Large intestine (tissue), 3 donors: ENCODE measurements at regions not wholly inside any gene's neighbourhood (a gene's known extent, or its start where the extent isn't known, plus 50 kb on each side); places are given as distances from the start of the nearest gene placed in this dataset.

ENCODE experiments used
- DNase-seq, 2 donors: peaks; one replicate each; pipeline versions ENCODE4 v3.0.0 to v3.0.0-alpha.2; 2013
- H3K27ac ChIP-seq: one replicate; pipeline ENCODE4 v1.5.1; 2013; ENCODE audit warnings: low read length
- H3K27me3 ChIP-seq: 2 replicates; pipeline ENCODE4 v1.6.1; 2013; ENCODE audit warnings: low read length; ENCODE audit not compliant: control insufficient read depth, insufficient read depth
- H3K36me3 ChIP-seq: 2 replicates; pipeline ENCODE4 v1.6.1; 2013; ENCODE audit warnings: low read length; ENCODE audit not compliant: control insufficient read depth, insufficient read depth
- H3K4me1 ChIP-seq: one replicate; pipeline ENCODE4 v1.6.1; 2013; ENCODE audit warnings: low read length; ENCODE audit not compliant: control insufficient read depth, insufficient read depth
- H3K4me3 ChIP-seq: one replicate; pipeline ENCODE4 v1.5.1; 2013; ENCODE audit warnings: low read length
- H3K9me3 ChIP-seq: one replicate; pipeline ENCODE4 v1.6.1; 2013; ENCODE audit warnings: mild to moderate bottlenecking, low read depth, low read length, moderate library complexity; ENCODE audit not compliant: control insufficient read depth
- WGBS: methylation state at CpG from one replicate; pipeline ENCODE4 v1.1.5; 2013; ENCODE audit warnings: low lambda C conversion rate; ENCODE audit not compliant: insufficient coverage; 5-methylcytosine and 5-hydroxymethylcytosine counted together

DNA sequence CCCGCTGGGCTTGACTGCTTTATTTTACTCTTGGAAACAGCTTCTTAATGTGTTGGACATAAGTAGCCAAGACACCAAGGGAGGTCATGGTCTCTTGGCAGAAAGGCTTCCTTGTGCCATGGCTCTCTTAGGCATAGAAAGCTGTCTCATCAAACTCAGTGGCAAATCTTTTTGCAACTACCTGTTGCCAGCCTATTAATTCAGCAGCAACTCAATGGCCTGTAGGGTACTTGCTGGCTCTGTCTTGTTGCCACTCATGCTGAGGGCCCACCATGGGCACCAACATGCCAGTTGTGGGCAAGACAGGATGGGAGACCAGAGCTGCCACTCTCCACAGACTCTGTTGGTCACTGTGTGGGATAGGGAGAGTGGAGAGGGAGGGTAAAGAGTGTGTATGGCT lies 1209.4 kb downstream of the UQCRFS1 start:
- no peak overlapping the region for H3K4me3 ChIP-seq
- WGBS: no CpG with 5 or more reads among the region's 1 CpG
- H3K4me1 ChIP-seq: no peaks in the 10 kb centered on the region
- no peak for DNase-seq
- no peaks in the 10 kb centered on the region for H3K36me3 ChIP-seq
- no peaks in the 10 kb centered on the region for H3K27me3 ChIP-seq
- no peak overlapping the region for H3K27ac ChIP-seq
- no peaks in the 10 kb centered on the region for H3K9me3 ChIP-seq

DNA sequence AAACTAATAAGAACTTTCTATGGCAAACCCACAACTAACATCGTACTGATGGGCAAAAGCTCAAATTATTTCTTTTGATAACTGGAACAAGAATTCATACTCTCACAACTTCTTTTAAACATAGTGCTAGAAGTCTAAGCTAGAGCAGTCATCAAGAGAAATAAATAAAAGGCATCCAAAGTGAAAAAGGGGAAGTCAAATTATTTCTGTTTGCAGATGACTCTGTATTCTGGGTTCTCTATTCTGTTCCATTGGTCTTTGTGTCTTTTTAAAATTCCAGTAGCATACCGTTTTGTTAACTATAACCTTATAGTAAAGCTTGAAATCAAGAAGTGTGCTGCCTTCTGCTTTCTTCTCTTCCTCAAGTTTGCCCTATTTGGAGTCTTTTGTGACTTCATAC lies 1215.9 kb downstream of the UQCRFS1 start:
- Histone ChIP-seq H3K9me3 (no peaks in the 10 kb centered on the region), H3K4me1 (no peaks in the 10 kb centered on the region), H3K27me3 (no peaks in the 10 kb centered on the region), H3K27ac (no peak overlapping the region), H3K36me3 (no peaks in the 10 kb centered on the region), H3K4me3 (no peak overlapping the region)
- 79% methylated on average over 2 of the region's 2 CpGs for whole genome bisulfite sequencing
- no peak for DNase-seq

DNA sequence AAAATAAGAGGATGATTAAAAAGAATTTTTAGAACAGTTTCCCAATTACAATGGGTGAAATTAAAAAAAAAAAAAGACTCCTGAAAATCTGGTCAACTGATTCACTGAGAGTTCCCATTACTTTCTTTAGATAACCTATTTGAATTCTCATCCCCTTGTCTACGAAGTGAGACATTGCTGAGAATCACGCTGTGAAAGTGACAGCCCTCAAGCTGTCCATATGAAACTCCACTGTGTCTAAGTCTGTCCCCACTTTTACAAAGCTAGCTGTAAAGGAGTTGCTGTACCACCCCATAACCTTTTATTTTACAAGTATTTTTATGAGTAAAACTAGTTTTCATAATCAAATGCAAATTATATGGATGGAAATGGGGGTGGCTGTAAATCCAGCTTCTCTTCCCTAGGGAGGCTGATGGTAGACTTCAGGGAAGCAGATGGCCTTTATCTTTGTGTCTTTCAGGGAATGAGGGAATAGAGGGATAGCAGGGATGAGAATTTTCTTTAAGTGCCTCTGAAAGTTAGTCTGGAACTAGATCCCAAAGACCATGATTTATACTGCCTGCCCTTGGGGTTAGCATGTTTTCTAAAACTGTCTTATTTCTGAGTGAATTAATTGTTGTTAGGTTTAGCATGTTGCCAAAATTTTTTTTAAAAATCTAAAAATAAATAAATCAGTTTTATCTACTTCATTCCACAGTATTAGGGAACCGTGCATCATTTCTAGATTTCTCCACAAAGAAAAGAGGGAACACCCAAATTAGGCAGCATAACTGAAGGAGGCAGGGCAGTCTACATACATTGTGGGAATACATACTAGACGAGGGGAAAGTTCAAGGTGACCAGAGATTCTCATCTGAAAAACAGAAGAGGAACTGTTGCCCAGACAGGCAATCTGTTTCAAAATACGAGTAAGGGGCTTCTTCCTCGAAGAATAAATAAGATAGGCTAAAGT lies 1219.1 kb downstream of the UQCRFS1 start:
- Histone ChIP-seq H3K36me3 (no peaks in the 10 kb centered on the region), H3K4me1 (no peaks in the 10 kb centered on the region), H3K9me3 (no peaks in the 10 kb centered on the region), H3K27ac (no peak overlapping the region), H3K4me3 (no peak overlapping the region), H3K27me3 (no peaks in the 10 kb centered on the region)
- DNase-seq: no peak
- 20% methylated on average over 1 of the region's 6 CpGs for WGBS

DNA sequence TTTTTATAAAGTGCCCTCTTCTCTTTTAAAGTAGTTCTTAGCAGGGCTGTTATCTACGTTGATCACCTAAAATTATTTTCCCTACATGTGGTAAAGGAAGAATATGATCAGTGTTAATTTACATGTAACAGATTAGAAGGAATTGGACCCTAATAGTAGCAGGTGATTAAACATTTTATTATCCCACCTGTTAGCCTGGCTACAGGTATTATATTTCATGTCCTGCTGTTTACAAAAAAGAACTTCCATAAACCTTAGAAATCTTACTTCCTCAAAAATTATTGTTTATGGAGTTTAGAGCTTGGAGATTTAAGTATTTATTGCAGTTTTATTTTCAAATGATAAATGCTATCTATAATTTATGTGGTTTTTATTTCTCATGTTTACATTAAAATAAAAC lies 1226.7 kb downstream of the UQCRFS1 start:
- H3K9me3 ChIP-seq: no peaks in the 10 kb centered on the region
- H3K27me3 ChIP-seq: no peaks in the 10 kb centered on the region
- no peaks in the 10 kb centered on the region for H3K4me1 ChIP-seq
- WGBS: no CpG with 5 or more reads among the region's 1 CpG
- DNase-seq: no peak
- H3K27ac ChIP-seq: no peak overlapping the region
- H3K4me3 ChIP-seq: no peak overlapping the region
- no peaks in the 10 kb centered on the region for H3K36me3 ChIP-seq

DNA sequence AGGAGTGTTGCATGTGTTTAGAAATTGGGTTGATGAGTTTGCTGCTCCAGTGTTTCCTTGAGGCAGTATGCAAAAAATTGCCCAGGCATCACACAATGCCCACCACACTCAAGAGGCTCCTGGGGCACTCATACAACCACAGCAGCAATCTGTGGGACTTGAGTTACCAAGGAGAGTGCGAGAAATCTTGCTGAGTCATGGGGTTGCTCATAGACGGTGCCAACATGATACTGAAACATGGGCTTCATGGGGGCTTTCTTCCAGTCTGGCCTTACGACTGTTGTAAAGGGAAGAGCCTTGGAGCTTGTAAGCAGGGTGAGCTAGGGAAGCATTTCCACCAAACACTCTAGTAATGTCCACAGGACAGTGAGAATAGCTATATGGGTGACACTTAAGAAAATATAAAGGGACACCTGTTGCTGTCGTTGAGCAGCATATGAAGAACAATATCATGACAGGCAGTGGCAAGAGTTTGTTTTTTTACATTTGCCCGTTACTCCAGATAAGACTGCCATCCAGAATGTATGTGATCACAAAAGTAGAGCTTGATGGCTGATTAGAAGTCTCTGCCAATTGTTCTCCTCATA lies 1237.4 kb downstream of the UQCRFS1 start:
- H3K4me1 ChIP-seq: no peaks in the 10 kb centered on the region
- H3K27me3 ChIP-seq: no peaks in the 10 kb centered on the region
- no peak overlapping the region for H3K4me3 ChIP-seq
- DNase-seq: no peak
- H3K27ac ChIP-seq: no peak overlapping the region
- H3K36me3 ChIP-seq: no peaks in the 10 kb centered on the region
- no peaks in the 10 kb centered on the region for H3K9me3 ChIP-seq
- WGBS: no CpG with 5 or more reads among the region's 5 CpGs

DNA sequence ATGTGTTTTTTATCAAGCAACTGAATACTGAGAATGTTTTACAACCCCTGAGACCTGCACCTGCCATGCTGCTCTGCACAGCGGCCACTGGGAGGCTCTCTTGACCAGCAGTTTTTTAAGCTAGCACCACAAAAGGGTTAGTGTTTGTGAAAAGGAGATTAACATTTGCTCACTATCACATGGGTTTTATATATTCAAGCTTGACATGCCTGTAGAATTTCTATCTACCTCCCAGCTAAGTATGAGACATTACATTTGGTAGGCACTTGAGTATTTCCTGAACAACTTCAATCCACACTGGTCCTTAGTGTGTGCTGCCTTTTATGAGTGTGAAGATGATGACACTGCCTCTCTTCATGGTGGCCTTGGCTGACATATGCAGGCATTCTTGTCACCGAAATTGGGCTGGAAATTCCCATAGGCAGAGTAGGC lies 1238.9 kb downstream of the UQCRFS1 start:
- DNase-seq: no peak
- WGBS: no CpG with 5 or more reads among the region's 2 CpGs
- no peaks in the 10 kb centered on the region for H3K36me3 ChIP-seq
- no peak overlapping the region for H3K4me3 ChIP-seq
- H3K27me3 ChIP-seq: no peaks in the 10 kb centered on the region
- no peaks in the 10 kb centered on the region for H3K9me3 ChIP-seq
- H3K27ac ChIP-seq: no peak overlapping the region
- H3K4me1 ChIP-seq: no peaks in the 10 kb centered on the region

DNA sequence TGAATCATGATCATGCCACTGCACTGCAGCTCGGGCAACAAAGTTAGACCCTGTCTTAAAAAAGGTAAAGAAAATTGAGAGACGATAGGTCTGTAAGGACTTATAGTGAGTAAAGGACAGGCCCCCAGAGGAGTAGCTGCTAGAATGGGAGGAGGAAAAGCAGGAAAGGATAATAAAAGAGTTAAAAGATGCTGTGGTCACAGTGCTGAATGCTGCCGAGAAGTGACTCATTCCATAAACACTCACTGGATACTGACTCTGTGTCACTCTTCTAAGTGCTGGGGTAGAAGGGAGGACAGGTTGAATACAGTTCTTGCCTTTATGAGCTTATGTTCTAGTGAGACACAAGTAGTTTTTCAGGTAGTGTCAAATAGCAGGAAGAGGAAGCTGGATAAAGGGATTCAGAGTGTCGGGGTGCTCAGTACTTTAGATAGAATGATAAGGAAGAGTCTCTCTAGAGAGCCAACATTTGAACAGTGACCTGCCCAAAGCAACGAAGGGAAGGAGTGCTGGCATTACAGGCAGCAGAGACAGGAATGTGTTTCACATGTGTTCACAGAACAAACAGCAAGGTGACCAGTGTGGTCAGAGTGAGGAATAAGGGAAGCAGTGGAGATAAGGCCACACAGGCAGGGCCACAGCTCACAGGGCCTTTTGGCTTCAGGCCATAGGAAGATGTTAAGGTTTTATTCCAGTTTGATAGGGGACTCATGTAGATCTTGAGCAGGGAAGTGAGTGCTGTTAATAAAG lies 1240.5 kb downstream of the UQCRFS1 start:
- 69% methylated on average over 2 of the region's 5 CpGs for WGBS

DNA sequence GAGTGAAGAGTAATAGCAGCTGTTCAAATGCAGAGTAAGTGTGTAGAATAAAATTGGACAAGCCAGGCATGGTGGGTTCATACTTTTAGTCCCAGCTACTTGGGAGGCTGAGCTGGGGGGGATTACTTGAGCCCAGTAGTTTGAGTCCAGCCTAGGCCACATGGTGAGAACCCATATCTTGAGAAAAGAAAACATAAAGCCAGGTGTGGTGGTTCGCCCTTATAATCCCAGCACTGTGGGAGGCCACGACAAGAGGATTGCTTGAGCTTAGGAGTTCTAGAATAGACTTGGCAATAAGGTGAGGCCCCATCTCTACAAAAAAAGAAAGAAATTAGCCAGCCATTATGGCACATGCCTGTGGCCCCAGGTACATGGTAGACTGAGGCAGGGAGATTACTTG lies 1241.1 kb downstream of the UQCRFS1 start:
- no peaks in the 10 kb centered on the region for H3K4me1 ChIP-seq
- DNase-seq: no peak
- no peaks in the 10 kb centered on the region for H3K27me3 ChIP-seq
- no peaks in the 10 kb centered on the region for H3K36me3 ChIP-seq
- no peak overlapping the region for H3K4me3 ChIP-seq
- WGBS: no CpG with 5 or more reads among the region's 2 CpGs
- H3K27ac ChIP-seq: no peak overlapping the region
- no peaks in the 10 kb centered on the region for H3K9me3 ChIP-seq

More for the DNA sequence above, 1240.5 kb downstream of the UQCRFS1 start:
- no peaks in the 10 kb centered on the region for H3K36me3 ChIP-seq
- H3K4me3 ChIP-seq: no peak overlapping the region
- H3K27ac ChIP-seq: no peak overlapping the region
- no peaks in the 10 kb centered on the region for H3K9me3 ChIP-seq
- no peak for DNase-seq
- no peaks in the 10 kb centered on the region for H3K4me1 ChIP-seq
- no peaks in the 10 kb centered on the region for H3K27me3 ChIP-seq

DNA sequence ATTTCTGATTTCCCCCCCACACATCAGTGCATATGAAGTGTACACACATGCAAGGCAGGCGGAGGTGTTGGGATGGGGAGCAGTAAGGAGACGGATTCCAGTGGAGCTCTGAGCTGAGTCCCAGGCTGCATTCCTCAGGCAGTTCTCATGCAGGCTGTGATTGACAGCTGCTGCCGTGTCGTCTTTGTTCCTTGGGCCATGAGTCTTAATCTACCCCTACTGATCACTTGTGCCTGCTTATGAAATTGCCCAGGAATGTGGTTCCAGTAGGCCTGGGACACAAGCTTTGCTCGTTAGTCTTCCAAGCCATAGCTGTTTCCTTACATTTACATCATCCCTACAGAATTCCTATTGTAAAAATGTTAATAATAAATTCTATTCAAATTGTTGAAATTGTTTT lies 1241.9 kb downstream of the UQCRFS1 start:
- Histone ChIP-seq H3K9me3 (no peaks in the 10 kb centered on the region), H3K36me3 (no peaks in the 10 kb centered on the region), H3K27me3 (no peaks in the 10 kb centered on the region), H3K4me1 (no peaks in the 10 kb centered on the region), H3K27ac (no peak overlapping the region), H3K4me3 (no peak overlapping the region)
- no peak for DNase-seq
- WGBS: no CpG with 5 or more reads among the region's 5 CpGs

DNA sequence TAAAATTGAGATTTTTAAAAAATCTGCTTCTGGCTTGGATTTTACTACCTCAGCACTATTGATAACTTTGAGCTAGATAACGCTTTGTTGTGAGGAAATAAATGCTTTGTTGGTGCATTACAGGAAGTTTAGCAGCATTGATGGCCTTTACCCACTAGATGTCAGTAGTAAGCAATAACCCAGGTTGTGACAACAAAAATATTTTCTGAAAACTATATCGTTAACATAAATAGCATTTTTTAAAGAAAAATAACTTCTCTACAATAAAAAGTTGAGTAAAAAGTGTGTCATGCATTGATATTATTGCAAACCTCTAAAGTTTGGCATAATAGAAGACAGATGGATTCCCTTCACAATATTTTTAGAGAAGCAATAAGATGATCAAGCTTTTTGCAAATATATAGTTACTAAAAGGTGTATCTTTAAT lies 1246.5 kb downstream of the UQCRFS1 start:
- DNase-seq: no peak
- no peaks in the 10 kb centered on the region for H3K4me1 ChIP-seq
- H3K27me3 ChIP-seq: no peaks in the 10 kb centered on the region
- no peaks in the 10 kb centered on the region for H3K9me3 ChIP-seq
- H3K36me3 ChIP-seq: no peaks in the 10 kb centered on the region
- no peak overlapping the region for H3K27ac ChIP-seq
- 14% methylated on average over 2 of the region's 2 CpGs for WGBS
- no peak overlapping the region for H3K4me3 ChIP-seq
